NCI-H1105 treated with DMSO at 0.1 percent for 48 hours (cell line): ENCODE measurements at regions not wholly inside any gene's neighbourhood (a gene's known extent, or its start where the extent isn't known, plus 50 kb on each side); places are given as distances from the start of the nearest gene placed in this dataset.

Experiments
- DNase-seq: peaks from one replicate; lab custom pipeline; 2025; lab: John Stamatoyannopoulos, UW

DNA sequence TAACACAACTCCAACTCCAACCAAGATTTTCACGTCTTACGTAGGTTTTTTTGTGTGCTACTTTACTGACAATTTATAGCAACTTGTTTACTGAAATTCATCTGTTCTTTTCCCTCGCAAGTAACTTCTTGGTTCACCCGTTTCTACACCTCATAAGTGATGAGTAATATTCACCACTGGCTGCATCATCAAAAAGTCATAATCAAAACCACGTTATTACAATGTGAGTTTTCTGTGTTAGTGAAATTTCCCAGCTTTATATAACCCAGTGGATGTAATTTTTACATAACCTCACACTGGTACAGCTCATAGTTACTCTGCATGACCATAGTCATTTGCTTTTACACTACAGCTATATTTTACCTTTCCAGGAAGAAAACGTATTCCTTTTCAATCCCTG, 401.1 kb upstream of the LYPLAL1 start:
- no peak for DNase-seq

DNA sequence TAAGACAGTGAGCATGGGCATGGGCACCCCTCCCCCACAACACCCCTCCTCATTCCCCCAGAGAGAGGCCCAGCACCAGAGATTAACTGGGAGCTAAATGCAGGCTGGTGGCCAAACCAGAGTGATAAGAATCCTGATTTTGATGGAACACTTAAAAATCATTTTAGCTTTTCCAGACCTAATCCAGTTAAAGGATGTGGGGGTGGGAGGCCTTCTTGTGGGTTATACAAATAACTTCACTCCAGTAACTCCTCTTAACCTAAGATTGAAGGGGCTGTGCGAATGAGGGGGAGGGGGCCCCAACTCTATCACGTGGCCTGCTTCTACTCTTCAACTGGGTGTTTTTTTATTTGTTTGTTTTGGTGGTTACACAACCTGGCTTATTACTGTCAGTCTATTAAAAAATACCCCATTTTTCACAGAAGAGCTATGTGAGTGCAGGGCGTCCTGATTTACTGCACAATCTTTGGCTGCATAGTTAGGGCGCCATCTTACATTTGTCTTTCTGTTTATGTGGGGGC, 398.1 kb upstream of the LYPLAL1 start:
- no peak for DNase-seq

DNA sequence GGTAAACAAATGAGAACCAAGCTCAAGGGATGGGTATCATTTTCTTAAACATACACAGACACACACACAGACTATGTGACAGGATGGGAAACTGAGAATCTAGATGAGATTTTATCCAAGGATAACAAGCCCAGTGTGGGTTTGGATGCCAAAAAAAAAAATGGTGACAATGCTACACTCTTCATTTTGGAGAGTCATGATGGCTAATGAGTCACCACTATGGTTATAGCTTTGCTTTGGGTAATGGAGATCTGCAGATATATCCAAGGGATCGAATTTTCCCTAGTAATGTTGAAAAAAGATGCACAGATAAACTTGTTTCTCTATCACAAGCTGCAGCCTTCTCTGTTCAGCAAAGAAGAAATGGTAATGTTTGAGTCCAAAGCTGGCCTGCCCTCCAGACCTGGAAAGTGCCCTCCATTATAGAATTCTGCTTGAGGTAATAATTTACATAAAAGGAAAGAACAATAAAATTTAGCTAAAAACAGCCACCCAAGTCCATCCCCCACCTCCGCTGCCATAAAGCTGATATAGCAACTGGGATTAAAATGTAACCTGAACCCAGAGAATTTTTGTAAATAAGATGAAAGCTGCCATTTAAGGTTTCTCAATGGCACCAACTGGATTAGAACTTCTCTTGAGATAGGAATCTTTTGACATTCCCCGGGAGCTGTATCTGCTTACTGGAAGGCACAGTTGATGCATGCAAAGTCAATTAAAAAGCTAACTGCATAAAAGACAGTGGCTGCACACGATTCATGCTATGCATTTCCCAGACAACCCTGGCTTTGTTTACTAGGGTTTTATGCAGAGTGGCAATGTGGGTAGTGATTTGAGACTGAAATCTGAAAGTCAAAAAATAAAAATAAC, 395.2 kb upstream of the LYPLAL1 start:
- DNase-seq = no peak

- DNase-seq = no peak
Measured at GRCh38 chr1:218779341-218780100, 394.2 kb upstream of the LYPLAL1 start.

DNA sequence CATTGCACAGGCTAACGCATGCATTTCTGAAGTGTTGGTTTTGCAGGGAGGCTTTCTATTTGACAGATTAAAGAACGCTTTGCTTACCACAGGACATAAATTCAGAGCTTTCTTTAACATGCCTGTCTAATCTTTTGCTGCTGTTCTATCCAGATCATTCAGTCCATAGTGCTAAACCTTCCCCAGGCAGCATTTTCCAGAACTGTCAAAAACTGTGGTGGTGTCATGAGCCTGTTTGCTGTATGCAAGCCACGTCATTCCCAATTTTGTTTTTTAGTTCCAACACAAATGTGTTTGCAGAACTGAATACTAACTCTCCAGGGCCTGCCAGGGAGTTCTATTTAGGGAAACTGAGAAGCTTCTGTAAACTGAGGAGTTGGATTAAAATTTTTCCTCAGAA, 390.5 kb upstream of the LYPLAL1 start:
- no peak for DNase-seq

DNA sequence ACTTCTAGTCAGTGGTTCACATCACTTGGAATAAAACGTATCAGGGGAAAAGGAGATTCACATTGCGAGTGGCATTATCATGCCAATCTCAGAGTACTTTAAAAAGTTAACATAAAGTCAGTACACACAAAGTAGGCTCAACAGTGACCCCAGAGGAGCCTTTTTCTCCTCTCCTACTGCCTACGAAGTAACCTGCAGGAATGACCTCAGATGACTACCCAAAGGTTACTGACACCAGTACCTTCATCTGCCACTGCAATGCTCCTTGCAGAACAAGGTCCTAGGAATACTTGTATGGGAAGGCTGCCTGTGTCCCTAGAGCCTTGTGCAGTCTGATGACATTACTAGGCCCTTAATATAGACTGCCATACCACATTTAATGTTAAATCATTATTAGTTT, 389.8 kb upstream of the LYPLAL1 start:
- DNase-seq = no peak

DNA sequence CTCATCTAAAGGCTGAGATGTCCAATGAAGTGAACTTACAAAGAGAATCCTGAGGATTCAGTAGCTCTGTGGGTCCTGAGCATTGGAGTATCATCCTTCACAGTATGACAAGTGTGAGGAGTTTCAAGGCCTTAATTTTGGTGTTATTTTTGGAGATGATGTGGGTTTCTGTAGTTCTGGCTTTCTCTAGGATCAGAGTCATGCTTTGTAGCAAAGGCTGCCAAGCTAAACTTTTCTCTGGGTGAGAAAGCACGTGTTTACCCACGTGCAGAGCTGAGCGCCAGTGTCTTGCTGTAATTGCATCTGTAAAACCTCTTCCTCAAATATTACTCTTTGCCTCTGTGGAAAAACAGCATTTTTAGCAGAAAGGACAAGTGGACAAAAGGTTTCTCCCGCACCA, 387.8 kb upstream of the LYPLAL1 start:
- DNase-seq = no peak

DNA sequence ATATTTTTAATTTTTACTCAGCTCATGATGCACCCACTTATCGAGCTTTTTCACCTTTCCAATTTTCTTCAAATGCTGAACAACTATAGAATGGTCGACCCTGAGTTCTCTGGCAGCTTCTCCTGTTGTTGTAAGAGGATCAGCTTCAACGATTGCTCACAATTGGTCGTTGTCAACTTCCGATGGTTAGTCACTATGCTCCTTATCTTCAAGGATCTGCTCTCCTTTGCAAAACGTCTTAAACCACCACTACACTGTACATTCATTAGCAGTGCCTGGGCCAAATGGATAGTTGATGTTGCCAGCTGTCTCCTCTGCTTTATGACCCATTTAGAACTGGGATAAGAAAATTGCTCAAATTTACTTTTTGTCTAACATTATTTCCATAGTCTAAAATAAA, 385.9 kb upstream of the LYPLAL1 start:
- no peak for DNase-seq

GRCh38 chr1:218796773-218797172, 376.9 kb upstream of the LYPLAL1 start:
- DNase-seq = no peak

DNA sequence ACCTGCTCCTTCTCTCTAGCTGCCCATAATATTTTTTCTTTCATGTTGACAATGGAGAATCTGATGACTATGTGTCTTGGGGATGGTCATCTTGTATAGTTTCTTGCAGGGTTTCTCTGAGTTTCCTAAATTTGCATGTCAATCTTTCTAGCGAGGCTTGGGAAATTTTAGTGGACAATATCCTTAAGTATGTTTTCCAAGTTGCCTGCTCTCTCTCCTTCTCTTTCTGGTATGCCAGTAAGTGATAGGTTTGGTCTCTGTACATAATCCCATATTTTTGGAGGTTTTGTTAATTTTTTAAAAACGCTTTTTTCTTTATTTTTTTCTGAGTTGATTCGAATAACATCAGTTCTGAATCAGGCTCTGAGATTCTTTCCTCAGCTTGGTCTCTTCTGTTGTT, 370.9 kb upstream of the LYPLAL1 start:
- DNase-seq = no peak

DNA sequence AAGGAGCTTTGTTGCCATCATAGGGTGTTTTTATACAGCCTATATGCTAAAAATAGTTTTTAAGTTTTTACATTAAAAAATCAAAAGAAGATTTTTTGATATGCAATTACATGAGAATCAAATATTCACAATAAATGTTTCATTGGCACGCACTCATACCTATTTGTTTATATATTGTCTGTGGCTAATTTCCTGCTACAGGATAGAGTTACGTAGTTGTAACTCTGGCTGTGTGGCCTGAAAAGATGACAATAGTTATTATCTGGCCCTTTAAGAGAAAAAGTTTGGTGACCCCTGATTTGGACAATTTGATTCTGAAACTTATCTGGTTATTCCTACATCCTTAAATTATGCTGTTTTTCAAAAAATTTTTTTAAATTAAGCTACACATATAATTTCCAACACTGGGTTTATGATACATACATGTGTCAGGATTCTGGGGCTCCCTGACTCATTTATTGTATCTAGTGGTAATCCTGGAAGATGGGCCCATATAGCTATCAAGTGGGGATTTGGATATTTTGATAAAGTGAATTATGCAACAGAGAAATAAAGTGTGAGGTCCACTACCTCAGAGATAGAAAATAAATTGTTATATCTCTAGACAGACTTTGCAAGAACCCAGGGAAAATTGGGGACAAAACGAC, 370.2 kb upstream of the LYPLAL1 start:
- DNase-seq = no peak

DNA sequence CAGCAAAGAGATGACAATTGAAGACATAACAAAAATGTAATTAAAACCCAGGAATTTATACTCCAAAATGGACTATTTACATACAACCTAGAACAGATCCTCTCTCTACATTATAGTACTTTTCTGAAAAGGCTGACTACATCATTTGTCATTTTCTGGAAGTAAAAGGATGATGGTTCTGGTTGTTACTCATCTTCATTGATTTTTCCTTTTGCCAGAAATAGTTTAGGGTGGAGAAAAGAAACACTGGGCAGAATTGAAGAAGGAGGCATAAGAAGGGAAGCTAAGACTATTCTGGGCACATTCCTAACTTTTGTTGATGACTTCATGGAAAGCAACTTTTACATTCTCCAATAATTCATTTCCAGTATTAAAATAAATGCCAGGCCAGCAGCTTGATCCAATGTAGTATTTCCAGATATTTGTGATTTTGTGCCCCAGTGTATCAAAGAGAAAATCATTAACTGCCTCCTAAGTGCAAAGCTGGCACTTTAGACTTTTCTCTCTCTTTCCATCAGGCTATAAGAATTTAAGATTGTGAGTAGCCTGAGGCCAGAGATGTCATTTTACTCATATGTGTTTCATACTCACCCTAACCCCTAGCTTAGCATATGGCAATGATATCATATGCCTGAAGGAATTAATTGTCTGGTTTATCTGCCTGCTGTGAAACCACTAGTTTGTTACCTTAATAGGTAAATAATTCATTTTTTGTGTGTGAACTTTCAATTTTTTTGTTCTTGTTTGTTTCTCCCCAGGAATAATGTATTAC, 369.5 kb upstream of the LYPLAL1 start:
- DNase-seq = no peak

GRCh38 chr1:218809061-218809460, 364.6 kb upstream of the LYPLAL1 start:
- no peak for DNase-seq

DNA sequence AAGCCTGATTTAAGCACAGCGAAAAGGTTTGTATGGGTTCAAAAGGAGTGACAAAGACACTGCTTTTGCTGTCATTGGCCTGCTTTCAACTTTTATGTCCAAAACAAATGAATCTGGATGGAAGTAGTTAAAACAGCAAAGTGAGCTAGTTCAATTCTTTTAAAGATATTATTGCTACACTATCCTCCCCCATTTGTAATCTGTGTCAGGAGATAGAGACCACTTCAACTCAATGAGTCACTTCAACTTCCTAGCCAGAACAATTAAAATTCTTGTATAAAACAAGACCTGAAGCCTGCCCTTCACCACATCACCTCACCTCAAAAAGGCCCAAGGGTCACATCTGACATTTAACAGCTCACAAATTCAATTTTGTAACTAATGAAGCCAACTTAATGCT, 364.1 kb upstream of the LYPLAL1 start:
- no peak for DNase-seq

DNA sequence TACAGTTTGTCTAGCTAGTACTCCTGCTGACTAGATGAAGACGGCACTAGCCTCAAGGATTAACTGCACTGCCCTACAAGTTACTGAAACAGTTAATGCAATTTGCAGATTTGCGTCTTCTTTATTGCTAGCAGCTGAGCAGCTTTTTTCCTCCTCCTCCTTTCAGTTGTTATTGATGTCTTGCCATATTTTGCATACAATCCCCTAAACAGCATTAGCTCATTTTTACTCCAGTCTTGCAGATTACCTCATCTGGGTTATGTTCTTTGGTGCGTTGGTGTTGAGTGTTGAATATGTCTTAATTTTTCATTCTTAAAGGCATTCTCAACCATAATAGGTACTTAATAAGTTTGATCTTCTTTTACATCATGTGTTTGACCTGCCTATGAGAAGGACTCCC, 363.4 kb upstream of the LYPLAL1 start:
- no peak for DNase-seq

- DNase-seq = no peak
Measured at GRCh38 chr1:218811497-218811896, 362.2 kb upstream of the LYPLAL1 start.

GRCh38 chr1:218812360-218812759, 361.3 kb upstream of the LYPLAL1 start:
- no peak for DNase-seq

GRCh38 chr1:218813237-218813636, 360.4 kb upstream of the LYPLAL1 start:
- no peak for DNase-seq

DNA sequence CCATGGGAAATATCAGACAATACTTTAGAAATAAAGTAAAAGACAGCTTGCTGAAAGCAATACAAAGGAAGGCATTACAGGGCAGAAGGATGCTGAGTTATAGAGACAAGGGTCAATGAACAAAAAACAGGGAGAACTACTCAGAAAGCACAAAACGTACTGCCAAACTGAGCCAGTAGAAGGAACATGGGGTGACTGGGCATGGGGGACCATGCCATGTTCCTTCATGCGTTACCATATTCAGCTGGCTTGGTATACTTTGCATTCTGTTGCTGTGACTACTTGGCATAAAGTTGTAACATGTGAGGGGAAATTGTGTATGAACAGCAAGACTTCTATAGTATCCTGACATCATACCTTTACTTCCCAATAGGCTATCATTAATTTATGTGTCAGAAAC, 358.6 kb upstream of the LYPLAL1 start:
- no peak for DNase-seq

DNA sequence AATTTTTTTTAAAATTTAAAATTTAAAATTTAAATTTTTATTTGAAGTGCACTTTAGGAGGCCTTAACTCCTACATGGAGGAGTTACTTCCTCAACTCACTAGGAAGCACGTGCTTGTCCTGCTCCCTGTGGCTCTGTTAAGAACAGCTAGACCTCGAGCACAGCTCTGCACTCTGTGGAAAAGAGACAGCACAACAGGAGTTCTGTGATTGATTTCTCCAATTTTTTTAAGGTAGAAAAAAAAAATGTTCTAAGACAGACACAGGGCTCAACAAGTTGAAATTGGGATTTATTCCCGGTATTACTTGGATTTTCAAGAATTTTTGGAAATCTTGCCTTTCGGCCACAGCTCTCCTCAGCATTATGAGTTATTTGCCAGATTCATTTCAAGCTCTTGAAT, 356.6 kb upstream of the LYPLAL1 start:
- no peak for DNase-seq

GRCh38 chr1:218817691-218818465, 355.8 kb upstream of the LYPLAL1 start:
- no peak for DNase-seq
